ENCODE measurements at regions not wholly inside any gene's neighbourhood (a gene's known extent, or its start where the extent isn't known, plus 50 kb on each side); places are given as distances from the start of the nearest gene placed in this dataset.

GRCh38 chr15:77851086-77851485, 218.4 kb upstream of the LINGO1 start:
- no peak for FAIRE-seq
- Histone ChIP-seq H3K4me3 (ENCODE audit: low read length in 3 of 3) (no peak overlapping the region), H3K4me1 (ENCODE audit: control insufficient read depth in 2 of 3, insufficient read depth in 2 of 3, low read depth in 1 of 3, low read length in 3 of 3) (peaks cover 0 to 7% (median 0%) of the 10 kb centered on the region in 3 donors), H3K9me3 (ENCODE audit: control insufficient read depth in 2 of 3, insufficient read depth in 1 of 3, low read length in 3 of 3) (no peaks in the 10 kb centered on the region), H3K36me3 (ENCODE audit: control insufficient read depth in 2 of 3, insufficient read depth in 3 of 3, low read length in 3 of 3) (no peaks in the 10 kb centered on the region), H3K9ac (ENCODE audit: low read length in 3 of 3) (no peak overlapping the region), H3K27me3 (ENCODE audit: control insufficient read depth, insufficient read depth, low read length) (no peaks in the 10 kb centered on the region), H3K27ac (ENCODE audit: low read depth in 2 of 2, low read length in 2 of 2) (no peak overlapping the region)
- DNase-seq, result peak in 2 of 5 donors; percentile 37 to 40
- intact Hi-C loops (cut with DNase I), result no loop called here
- no peak for TF ChIP-seq CTCF (IDR thresholded peaks at IDR 0.05; ENCODE audit: borderline replicate concordance, extremely low read depth, insufficient read depth)

- H3K9ac ChIP-seq (ENCODE audit: low read length in 3 of 3), result no peak overlapping the region
- TF ChIP-seq CTCF (IDR thresholded peaks at IDR 0.05; ENCODE audit: borderline replicate concordance, extremely low read depth, insufficient read depth), result no peak
- H3K27ac ChIP-seq (ENCODE audit: low read depth in 2 of 2, low read length in 2 of 2), result no peak overlapping the region
- intact Hi-C loops (cut with DNase I), result no loop called here
- FAIRE-seq (no peak), DNase-seq (no peak)
- H3K4me3 ChIP-seq (ENCODE audit: low read length in 3 of 3), result no peak overlapping the region
- no peaks in the 10 kb centered on the region for H3K27me3 ChIP-seq (ENCODE audit: control insufficient read depth, insufficient read depth, low read length)
- H3K4me1 ChIP-seq (ENCODE audit: control insufficient read depth in 2 of 3, insufficient read depth in 2 of 3, low read depth in 1 of 3, low read length in 3 of 3), result peaks cover 0 to 7% (median 0%) of the 10 kb centered on the region in 3 donors
- H3K9me3 ChIP-seq (ENCODE audit: control insufficient read depth in 2 of 3, insufficient read depth in 1 of 3, low read length in 3 of 3), result no peaks in the 10 kb centered on the region
- H3K36me3 ChIP-seq (ENCODE audit: control insufficient read depth in 2 of 3, insufficient read depth in 3 of 3, low read length in 3 of 3), result no peaks in the 10 kb centered on the region
Measured at GRCh38 chr15:77846986-77847385, 214.3 kb upstream of the LINGO1 start.

GRCh38 chr15:77846360-77846759, 213.6 kb upstream of the LINGO1 start:
- no peak overlapping the region for H3K4me3 ChIP-seq (ENCODE audit: low read length in 3 of 3)
- no peaks in the 10 kb centered on the region for H3K27me3 ChIP-seq (ENCODE audit: control insufficient read depth, insufficient read depth, low read length)
- no peak overlapping the region for H3K27ac ChIP-seq (ENCODE audit: low read depth in 2 of 2, low read length in 2 of 2)
- H3K9ac ChIP-seq (ENCODE audit: low read length in 3 of 3), result no peak overlapping the region
- TF ChIP-seq CTCF (IDR thresholded peaks at IDR 0.05; ENCODE audit: borderline replicate concordance, extremely low read depth, insufficient read depth), result no peak
- DNase-seq, result no peak
- no peaks in the 10 kb centered on the region for H3K9me3 ChIP-seq (ENCODE audit: control insufficient read depth in 2 of 3, insufficient read depth in 1 of 3, low read length in 3 of 3)
- H3K36me3 ChIP-seq (ENCODE audit: control insufficient read depth in 2 of 3, insufficient read depth in 3 of 3, low read length in 3 of 3), result no peaks in the 10 kb centered on the region
- FAIRE-seq, result no peak
- intact Hi-C loops (cut with DNase I), result no loop called here
- peaks cover 0 to under 1% (median 0%) of the 10 kb centered on the region in 3 donors for H3K4me1 ChIP-seq (ENCODE audit: control insufficient read depth in 2 of 3, insufficient read depth in 2 of 3, low read depth in 1 of 3, low read length in 3 of 3)

- TF ChIP-seq CTCF (IDR thresholded peaks at IDR 0.05; ENCODE audit: borderline replicate concordance, extremely low read depth, insufficient read depth), result no peak
- no peaks in the 10 kb centered on the region for H3K36me3 ChIP-seq (ENCODE audit: control insufficient read depth in 2 of 3, insufficient read depth in 3 of 3, low read length in 3 of 3)
- FAIRE-seq, result no peak
- no peak overlapping the region for H3K27ac ChIP-seq (ENCODE audit: low read depth in 2 of 2, low read length in 2 of 2)
- DNase-seq, result peak in 1 of 5 donors; percentile 2
- H3K4me1 ChIP-seq (ENCODE audit: control insufficient read depth in 2 of 3, insufficient read depth in 2 of 3, low read depth in 1 of 3, low read length in 3 of 3), result no peaks in the 10 kb centered on the region
- H3K9ac ChIP-seq (ENCODE audit: low read length in 3 of 3), result no peak overlapping the region
- intact Hi-C loops (cut with DNase I), result no loop called here
- H3K4me3 ChIP-seq (ENCODE audit: low read length in 3 of 3), result no peak overlapping the region
- H3K9me3 ChIP-seq (ENCODE audit: control insufficient read depth in 2 of 3, insufficient read depth in 1 of 3, low read length in 3 of 3), result no peaks in the 10 kb centered on the region
- no peaks in the 10 kb centered on the region for H3K27me3 ChIP-seq (ENCODE audit: control insufficient read depth, insufficient read depth, low read length)
Measured at GRCh38 chr15:77844798-77845446, 212.2 kb upstream of the LINGO1 start.

Measured in kidney (tissue), 13 donors.